M059J (cell line): ENCODE measurements at regions not wholly inside any gene's neighbourhood (a gene's known extent, or its start where the extent isn't known, plus 50 kb on each side); places are given as distances from the start of the nearest gene placed in this dataset.

Source experiments
- DNase-seq: peaks from one replicate; pipeline ENCODE4 v3.0.0-alpha.2; 2012; ENCODE audit warnings: low read depth

GRCh38 chr18:30352551-30353168, 689.9 kb downstream of the DSC3 start:
- DNase-seq = no peak

GRCh38 chr18:30350263-30350662, 692.3 kb downstream of the DSC3 start:
- DNase-seq = no peak

DNA sequence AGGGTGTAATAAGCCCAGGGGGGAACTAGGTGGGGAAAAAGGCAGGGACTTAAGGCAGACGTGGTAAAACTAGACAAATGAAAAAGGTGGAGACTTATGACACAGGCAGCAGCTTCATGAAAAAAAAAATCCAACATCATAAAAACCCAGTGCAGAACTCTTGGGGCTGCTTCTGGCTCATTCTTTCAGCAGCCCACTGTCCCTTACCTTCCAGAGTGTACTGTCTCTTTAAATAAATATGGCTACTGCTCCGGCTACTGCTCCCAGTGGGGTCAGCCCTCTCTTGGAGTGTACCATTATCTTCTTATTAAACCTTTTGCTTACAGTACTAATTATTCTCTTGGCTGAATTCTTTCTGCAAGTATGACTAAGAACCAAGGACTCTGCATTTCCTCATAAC, 699.5 kb downstream of the DSC3 start:
- DNase-seq = no peak

DNA sequence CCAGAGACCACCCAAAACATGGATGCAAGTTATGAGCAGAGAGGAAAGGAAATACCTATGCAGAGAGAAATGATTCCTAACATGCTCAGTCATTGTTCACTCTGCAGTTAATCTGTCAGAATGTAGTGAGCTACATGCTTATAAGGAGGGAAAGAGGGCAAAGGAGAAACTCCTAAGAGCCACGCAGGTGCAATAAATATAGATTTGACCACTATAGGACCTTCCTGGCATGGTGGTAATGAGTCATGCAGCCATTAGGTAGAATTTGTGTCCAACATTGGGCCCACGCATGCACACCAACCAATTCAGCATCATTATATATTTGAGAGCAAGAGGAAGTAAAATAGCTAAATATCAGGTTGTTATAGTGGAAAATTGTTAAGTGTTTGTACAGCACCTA, 699.9 kb downstream of the DSC3 start:
- no peak for DNase-seq

DNA sequence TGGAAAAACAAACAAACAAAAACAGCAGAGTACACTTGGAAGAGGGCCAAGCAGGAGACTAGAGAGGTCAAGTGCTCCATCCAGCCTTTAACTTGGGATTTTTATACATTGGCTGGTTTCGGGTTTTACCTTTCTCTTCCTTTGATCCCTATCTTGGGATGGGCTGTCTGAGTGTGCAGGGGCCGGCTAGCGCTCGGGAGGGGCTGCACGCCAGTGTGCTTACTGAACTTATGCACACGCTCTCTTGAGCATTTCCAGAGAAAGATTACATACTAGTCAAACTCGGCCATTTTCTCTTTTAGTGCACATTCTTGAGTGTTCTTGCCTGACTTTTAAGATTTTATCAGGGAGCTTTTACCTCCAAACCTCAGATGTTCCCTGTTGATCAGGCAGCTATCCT, 707.8 kb downstream of the DSC3 start:
- no peak for DNase-seq

GRCh38 chr18:30333310-30333709, 709.2 kb downstream of the DSC3 start:
- DNase-seq = no peak

DNA sequence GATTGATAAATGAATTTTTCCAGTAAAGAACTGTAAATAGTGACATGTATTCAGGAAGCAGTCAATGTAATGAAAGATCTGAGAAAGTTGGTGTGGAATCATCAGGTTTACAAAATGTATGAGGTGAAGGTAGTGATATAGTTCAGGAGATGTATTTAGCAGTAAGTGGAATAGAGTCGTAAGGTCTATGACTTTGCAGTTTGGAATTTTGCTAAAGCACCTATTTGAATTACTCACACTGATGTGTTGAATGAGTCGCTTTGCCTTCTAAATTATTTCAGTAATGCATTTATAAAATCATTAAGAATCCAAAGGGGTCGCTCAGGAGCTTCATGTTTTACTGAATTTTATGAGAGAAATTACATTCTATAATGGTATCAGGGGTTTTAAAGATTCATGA, 713.7 kb downstream of the DSC3 start:
- peak; percentile 2 for DNase-seq

GRCh38 chr18:30302181-30302580, 740.4 kb downstream of the DSC3 start:
- DNase-seq = no peak

- DNase-seq = no peak
These were observed 743.8 kb downstream of the DSC3 start for GRCh38 chr18:30298769-30299168.

DNA sequence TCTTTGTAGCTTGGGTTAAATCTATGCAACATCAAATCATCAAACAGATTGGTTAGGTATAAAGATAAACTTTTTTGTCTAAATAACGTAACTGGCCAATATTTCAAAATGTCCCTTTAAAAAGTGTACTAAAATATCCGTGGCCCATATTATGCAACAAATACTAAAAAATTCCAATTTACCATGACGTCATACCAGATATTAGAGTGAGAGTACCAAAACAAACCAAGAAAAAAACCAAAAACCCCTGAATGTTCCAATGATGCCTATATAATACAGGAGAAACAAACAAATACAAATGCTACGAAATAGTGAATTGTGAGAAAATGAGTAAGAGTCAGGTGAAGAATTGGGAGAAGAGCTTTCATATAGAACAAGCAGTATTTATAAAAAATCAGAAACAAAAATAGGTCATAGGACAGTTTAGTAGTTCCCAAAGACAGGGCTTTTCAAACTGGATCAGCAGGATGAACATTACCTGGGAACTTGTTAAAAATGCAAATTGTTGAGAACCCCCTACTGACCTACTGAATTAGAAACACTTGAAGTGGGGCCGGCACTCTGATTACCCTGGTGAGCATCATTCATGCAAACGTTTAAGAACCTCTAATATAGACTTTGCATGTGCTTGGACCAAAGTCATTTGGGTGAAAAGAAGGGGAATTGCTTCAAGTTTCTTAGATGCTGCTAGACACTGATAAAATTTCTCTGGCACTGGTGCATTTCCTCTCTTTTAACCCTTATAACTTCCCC, 753.7 kb downstream of the DSC3 start:
- DNase-seq = no peak

DNA sequence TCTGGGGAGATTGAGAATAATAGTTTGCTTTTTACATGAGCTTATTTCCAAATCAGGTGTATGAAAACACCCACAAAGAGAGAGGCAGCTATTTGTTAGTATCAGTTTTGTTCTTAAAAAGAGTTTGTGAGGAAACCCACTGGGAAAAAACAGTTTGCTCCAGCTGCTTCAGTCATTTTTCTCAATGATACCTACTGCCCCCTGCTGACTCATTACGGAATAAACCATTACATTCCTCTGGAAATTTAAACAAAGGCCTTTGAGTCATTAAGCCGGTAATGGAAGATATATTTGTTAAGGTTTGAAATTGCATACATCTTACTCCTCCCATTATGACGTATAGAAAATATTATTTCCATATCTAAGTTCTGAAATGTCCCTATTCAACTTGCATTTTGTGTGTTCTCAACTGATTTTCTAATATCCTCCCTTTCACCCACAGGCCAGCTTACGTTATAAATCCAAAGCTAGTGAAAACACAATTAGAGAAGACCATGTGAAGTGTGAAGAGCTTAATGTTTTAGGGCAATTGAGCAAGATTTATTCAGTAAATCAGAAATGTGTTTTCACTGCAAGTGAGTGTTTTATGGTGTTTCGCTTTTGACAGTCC, 761.6 kb downstream of the DSC3 start:
- DNase-seq = peak; percentile 58

DNA sequence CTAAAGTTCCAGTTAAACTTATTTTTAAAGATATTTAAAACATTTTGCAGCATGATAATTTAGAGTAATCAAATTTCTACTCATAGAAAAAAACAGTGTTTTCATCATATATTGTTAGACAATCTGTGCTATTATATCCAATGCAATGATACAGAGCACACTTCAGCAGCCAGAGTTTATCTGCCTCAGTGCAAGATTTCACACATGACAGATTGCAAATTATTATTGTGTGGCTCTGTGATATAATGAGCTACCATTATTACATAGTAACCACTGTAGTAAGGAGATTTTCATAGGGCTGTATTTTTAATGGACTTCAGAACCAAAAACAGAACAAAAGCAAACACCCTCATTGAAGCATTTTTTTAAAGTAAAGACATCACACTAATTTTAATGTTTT, 762.4 kb downstream of the DSC3 start:
- no peak for DNase-seq

GRCh38 chr18:30277676-30278075, 764.9 kb downstream of the DSC3 start:
- DNase-seq = no peak

DNA sequence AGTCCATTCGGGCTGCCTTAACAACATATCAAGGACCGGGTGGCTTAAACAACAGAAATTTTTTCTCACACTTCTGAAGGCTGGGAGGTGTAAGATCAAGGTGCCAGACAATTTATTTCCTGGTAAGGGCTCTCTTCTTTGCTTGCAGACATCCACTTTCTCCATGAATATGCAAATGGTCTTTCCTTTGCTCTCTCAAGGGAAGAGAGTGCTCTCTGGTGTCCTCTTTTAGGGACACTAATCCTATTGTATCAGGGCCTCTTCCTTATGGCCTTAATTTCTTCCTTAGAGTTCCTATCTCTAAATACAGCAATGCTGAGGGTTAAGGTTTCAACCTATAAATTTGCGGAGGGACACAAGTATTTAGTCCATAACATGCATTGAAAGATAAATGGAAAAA, 770.8 kb downstream of the DSC3 start:
- DNase-seq = peak; percentile 5

DNA sequence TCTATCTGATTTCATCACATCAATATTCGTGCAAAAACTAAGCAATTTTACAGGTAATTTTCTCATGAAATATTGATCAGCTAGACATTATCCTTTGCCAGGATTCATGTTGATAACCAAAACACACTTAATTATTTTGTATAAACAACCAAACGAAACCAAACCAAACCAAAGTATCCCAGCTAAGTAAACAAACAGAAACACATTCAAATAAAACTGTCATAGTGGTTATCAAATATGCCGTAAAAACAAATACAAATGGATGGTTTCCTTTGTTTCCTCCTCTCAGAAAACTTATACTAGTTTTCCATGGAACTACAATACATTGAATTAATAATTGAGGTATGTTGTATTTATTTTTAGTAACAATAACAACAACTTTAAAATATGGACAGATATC, 777.4 kb downstream of the DSC3 start:
- DNase-seq = no peak

- DNase-seq = no peak
These were observed 788.2 kb downstream of the DSC3 start for GRCh38 chr18:30254331-30254730.

DNA sequence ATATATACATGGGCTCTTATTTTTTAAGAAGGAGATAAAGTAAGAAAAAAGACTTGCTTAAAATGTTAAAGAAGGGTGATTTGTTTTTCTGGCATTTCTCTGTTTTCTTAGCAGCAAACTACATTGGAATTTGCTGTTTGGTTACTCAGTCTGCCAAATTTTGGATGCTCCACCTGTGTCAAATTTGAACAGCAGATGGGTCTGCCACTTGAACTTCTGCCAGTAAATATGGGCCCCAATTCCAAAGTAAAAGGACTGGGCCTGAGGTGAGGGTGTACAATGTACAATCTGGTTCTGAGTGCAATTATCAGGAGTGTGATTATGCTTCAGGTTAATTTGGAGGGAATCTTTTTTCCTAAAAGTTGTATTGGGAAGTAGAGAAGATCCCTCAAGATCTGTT, 794.5 kb downstream of the DSC3 start:
- no peak for DNase-seq

- DNase-seq = peak; percentile 2
These were observed 796.6 kb downstream of the DSC3 start for GRCh38 chr18:30245766-30246455.

DNA sequence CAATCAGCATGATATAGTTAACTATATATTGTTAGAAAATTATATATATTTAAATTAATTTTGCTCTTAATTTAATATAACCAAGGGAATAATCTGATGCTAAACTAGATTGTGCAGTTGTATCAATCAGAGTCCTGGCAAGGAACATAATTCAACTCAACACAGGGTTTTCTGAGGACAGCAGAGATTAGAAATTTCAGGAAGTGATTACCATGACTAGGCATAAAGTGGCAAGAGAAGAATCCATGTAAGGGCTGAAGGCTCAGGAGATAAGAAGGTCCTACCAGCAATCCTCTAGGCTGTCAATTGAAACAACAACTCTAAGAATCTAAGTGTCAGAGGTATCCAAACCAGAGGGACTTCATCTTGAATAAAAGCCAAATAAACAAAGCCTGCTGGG, 807.8 kb downstream of the DSC3 start:
- no peak for DNase-seq

GRCh38 chr18:30211112-30211511, 831.4 kb downstream of the DSC3 start:
- DNase-seq = no peak

GRCh38 chr18:30208546-30208945, 834.0 kb downstream of the DSC3 start:
- DNase-seq = no peak

DNA sequence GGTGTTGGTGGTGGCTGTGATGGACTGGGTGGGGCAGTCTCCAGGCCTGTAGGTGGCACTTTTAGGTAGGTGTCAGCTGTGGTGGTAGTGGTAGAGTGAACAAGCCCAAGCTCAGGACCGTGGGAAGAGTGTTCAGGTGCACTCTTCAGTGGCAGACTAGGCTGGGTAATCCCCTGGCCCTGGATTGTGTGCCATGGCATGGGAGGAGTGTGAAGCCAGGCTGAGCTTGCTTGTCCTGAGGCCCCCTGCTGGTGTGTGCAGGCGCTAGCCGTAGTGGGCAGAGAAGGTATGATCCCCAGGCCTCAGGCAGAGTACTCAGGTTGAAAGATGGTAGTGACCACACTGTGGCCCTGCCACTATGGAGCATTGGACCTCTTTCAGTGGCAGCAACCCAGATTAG, 850.3 kb downstream of the DSC3 start:
- no peak for DNase-seq

DNA sequence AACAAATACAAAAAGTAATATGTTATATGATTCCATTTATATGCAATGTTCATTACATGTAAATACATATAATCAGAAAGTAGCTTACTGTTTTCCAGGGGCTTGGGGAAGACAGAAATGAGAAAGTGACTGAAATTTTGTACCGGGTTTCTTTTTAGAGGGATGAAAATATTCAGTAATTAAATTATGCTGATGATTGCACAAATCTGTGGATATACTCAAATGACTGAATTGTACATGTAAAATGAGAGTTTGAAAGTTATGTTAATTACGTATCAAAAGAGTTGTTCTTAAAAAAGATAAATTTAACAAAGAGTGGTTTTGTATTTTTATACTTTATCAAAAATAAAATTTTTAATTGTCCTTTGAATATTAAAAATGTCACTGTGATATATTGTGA, 856.3 kb downstream of the DSC3 start:
- no peak for DNase-seq
